Fibroblast of lung (primary cell): ENCODE measurements at regions not wholly inside any gene's neighbourhood (a gene's known extent, or its start where the extent isn't known, plus 50 kb on each side); places are given as distances from the start of the nearest gene placed in this dataset.

Source experiments
- DNase-seq, 2 donors: peaks; one replicate each; pipeline versions ENCODE4 v3.0.0 to v3.0.0-alpha.2; 2010; ENCODE audit warnings: low read depth in 2 of 2
- H2AFZ ChIP-seq: 2 replicates; pipeline ENCODE4 v1.5.1; 2012; ENCODE audit warnings: low read length, control low read depth, inconsistent platforms
- H3K27ac ChIP-seq: 2 replicates; pipeline ENCODE4 v1.5.1; 2011; ENCODE audit warnings: low read length, control low read depth; ENCODE audit not compliant: insufficient read depth
- H3K27me3 ChIP-seq: 2 replicates; pipeline ENCODE4 v1.5.1; 2011; ENCODE audit warnings: mild to moderate bottlenecking, low read length; ENCODE audit not compliant: control insufficient read depth, insufficient read depth
- H3K36me3 ChIP-seq: 2 replicates; pipeline ENCODE4 v1.5.1; 2011; ENCODE audit warnings: low read length; ENCODE audit not compliant: control insufficient read depth, insufficient read depth
- H3K4me1 ChIP-seq: 2 replicates; pipeline ENCODE4 v1.5.1; 2011; ENCODE audit warnings: low read length; ENCODE audit not compliant: control insufficient read depth, insufficient read depth; ENCODE audit errors: extremely low read depth
- H3K4me2 ChIP-seq: 2 replicates; pipeline ENCODE4 v1.5.1; 2011; ENCODE audit warnings: low read length, control low read depth; ENCODE audit not compliant: insufficient read depth; ENCODE audit errors: extremely low read depth
- H3K4me3 ChIP-seq, 4 experiments: fragments of 200-600 bp in 1 of 4; sonication (generic) in 1 of 4; replicated peaks in 1 of 4; 2 replicates each; pipeline ENCODE4 v1.5.1; 2011 to 2016; ENCODE audit warnings: low read length in 4 of 4, low read depth in 3 of 4, mild to moderate bottlenecking in 3 of 4, control low read depth in 2 of 4, inconsistent platforms in 1 of 4, mixed read lengths in 1 of 4; ENCODE audit not compliant: insufficient read depth in 1 of 4; ENCODE audit errors: control extremely low read depth in 1 of 4
- H3K79me2 ChIP-seq: 2 replicates; pipeline ENCODE4 v1.5.1; 2012; ENCODE audit warnings: mild to moderate bottlenecking, low read length, inconsistent platforms; ENCODE audit not compliant: control insufficient read depth, insufficient read depth
- H3K9ac ChIP-seq: 2 replicates; pipeline ENCODE4 v1.5.1; 2011; ENCODE audit warnings: mild to moderate bottlenecking, low read length, control low read depth; ENCODE audit not compliant: insufficient read depth
- H3K9me3 ChIP-seq: 2 replicates; pipeline ENCODE4 v1.5.1; 2012; ENCODE audit warnings: low read depth, low read length; ENCODE audit not compliant: control insufficient read depth, insufficient read depth
- H4K20me1 ChIP-seq: 2 replicates; pipeline ENCODE4 v1.5.1; 2011; ENCODE audit warnings: low read length; ENCODE audit not compliant: control insufficient read depth, insufficient read depth; ENCODE audit errors: extremely low read depth
- EZH2 ChIP-seq: IDR thresholded peaks from 2 replicates; pipeline ENCODE4 v1.5.1; 2012; ENCODE audit warnings: low read length, control low read depth, mild to moderate bottlenecking; ENCODE audit errors: missing control alignments
- TF ChIP-seq, protein P1 (sequence below), 2 donors: IDR thresholded peaks in 1 of 2; conservative IDR thresholded peaks in 1 of 2; 1 replicate in 1 of 2; 2 replicates in 1 of 2; pipeline ENCODE4 v1.5.1; 2011 to 2012; ENCODE audit warnings: low read length in 2 of 2, control low read depth in 1 of 2, inconsistent platforms in 1 of 2, low read depth in 1 of 2, mild to moderate bottlenecking in 1 of 2

- no peak for DNase-seq
- H3K9ac ChIP-seq: no peak overlapping the region
- H3K9me3 ChIP-seq: no peaks in the 10 kb centered on the region
- H3K27me3 ChIP-seq: no peaks in the 10 kb centered on the region
- TF ChIP-seq, protein P1, sequence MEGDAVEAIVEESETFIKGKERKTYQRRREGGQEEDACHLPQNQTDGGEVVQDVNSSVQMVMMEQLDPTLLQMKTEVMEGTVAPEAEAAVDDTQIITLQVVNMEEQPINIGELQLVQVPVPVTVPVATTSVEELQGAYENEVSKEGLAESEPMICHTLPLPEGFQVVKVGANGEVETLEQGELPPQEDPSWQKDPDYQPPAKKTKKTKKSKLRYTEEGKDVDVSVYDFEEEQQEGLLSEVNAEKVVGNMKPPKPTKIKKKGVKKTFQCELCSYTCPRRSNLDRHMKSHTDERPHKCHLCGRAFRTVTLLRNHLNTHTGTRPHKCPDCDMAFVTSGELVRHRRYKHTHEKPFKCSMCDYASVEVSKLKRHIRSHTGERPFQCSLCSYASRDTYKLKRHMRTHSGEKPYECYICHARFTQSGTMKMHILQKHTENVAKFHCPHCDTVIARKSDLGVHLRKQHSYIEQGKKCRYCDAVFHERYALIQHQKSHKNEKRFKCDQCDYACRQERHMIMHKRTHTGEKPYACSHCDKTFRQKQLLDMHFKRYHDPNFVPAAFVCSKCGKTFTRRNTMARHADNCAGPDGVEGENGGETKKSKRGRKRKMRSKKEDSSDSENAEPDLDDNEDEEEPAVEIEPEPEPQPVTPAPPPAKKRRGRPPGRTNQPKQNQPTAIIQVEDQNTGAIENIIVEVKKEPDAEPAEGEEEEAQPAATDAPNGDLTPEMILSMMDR (conservative IDR thresholded peaks at IDR 0.05 in 1 of 2, IDR thresholded peaks at IDR 0.05 in 1 of 2; ENCODE audit: low read depth in 1 of 2, low read length in 2 of 2): no peak
- no peak for TF ChIP-seq EZH2
- H3K79me2 ChIP-seq: no peaks in the 10 kb centered on the region
- H4K20me1 ChIP-seq: no peaks in the 10 kb centered on the region
- no peak overlapping the region for H3K4me3 ChIP-seq
- no peak overlapping the region for H2AFZ ChIP-seq
- no peaks in the 10 kb centered on the region for H3K4me1 ChIP-seq
- H3K27ac ChIP-seq: no peak overlapping the region
- no peaks in the 10 kb centered on the region for H3K36me3 ChIP-seq
- no peak overlapping the region for H3K4me2 ChIP-seq
Observed at GRCh38 chr4:187042251-187042650, 318.6 kb upstream of the FAT1 start.

GRCh38 chr4:187046471-187046870, 322.8 kb upstream of the FAT1 start:
- Histone ChIP-seq H3K27ac (no peak overlapping the region), H3K4me3 (no peak overlapping the region), H3K9ac (no peak overlapping the region), H3K4me1 (no peaks in the 10 kb centered on the region), H3K4me2 (no peak overlapping the region), H4K20me1 (no peaks in the 10 kb centered on the region), H3K79me2 (no peaks in the 10 kb centered on the region), H3K9me3 (no peaks in the 10 kb centered on the region), H3K27me3 (no peaks in the 10 kb centered on the region), H2AFZ (no peak overlapping the region), H3K36me3 (no peaks in the 10 kb centered on the region)
- TF ChIP-seq, protein P1 (conservative IDR thresholded peaks at IDR 0.05 in 1 of 2, IDR thresholded peaks at IDR 0.05 in 1 of 2; ENCODE audit: low read depth in 1 of 2, low read length in 2 of 2): no peak
- TF ChIP-seq EZH2: no peak
- no peak for DNase-seq

- Histone ChIP-seq H3K27me3 (no peaks in the 10 kb centered on the region), H3K9ac (no peak overlapping the region), H3K4me1 (no peaks in the 10 kb centered on the region), H3K36me3 (no peaks in the 10 kb centered on the region), H3K9me3 (no peaks in the 10 kb centered on the region), H3K4me2 (no peak overlapping the region), H3K27ac (no peak overlapping the region), H2AFZ (no peak overlapping the region), H3K4me3 (no peak overlapping the region), H4K20me1 (no peaks in the 10 kb centered on the region), H3K79me2 (no peaks in the 10 kb centered on the region)
- DNase-seq: no peak
- no peak for TF ChIP-seq EZH2
- TF ChIP-seq, protein P1 (conservative IDR thresholded peaks at IDR 0.05 in 1 of 2, IDR thresholded peaks at IDR 0.05 in 1 of 2; ENCODE audit: low read depth in 1 of 2, low read length in 2 of 2): no peak
Observed at GRCh38 chr4:187059021-187059420, 335.4 kb upstream of the FAT1 start.
